Adrenal gland (tissue), 5 donors: ENCODE measurements at regions not wholly inside any gene's neighbourhood (a gene's known extent, or its start where the extent isn't known, plus 50 kb on each side); places are given as distances from the start of the nearest gene placed in this dataset.

Experiments used
- CTCF ChIP-seq, 6 experiments: fragments of 450-650 bp in 4 of 6; fragments of 200-600 bp in 2 of 6; sonication (generic) in 1 of 6; IDR thresholded peaks; 1 replicate in 5 of 6; 2 replicates in 1 of 6; pipeline versions ENCODE4 v1.5.1 to v1.8.0; 2016 to 2021; ENCODE audit warnings: antibody characterized with exemption in 6 of 6, mild to moderate bottlenecking in 2 of 6, moderate library complexity in 1 of 6
- POLR2A ChIP-seq, 2 donors: fragments of 450-650 bp; IDR thresholded peaks; one replicate each; pipeline ENCODE4 v1.6.1; 2017; ENCODE audit warnings: antibody characterized with exemption in 2 of 2, mild to moderate bottlenecking in 2 of 2, moderate library complexity in 1 of 2
- donor health status: DM: no; HTN: no; CAD: no.

GRCh38 chr1:55506740-55507577 is 291.8 kb upstream of the USP24 start:
- TF ChIP-seq CTCF (IDR thresholded peaks at IDR 0.05) (no peak), POLR2A (IDR thresholded peaks at IDR 0.05) (no peak)
